GM23248 (cell line): ENCODE measurements at regions not wholly inside any gene's neighbourhood (a gene's known extent, or its start where the extent isn't known, plus 50 kb on each side); places are given as distances from the start of the nearest gene placed in this dataset.

ENCODE experiments used
- EZH2 ChIP-seq: fragments of 200-600 bp; sonication (generic); IDR thresholded peaks from 2 replicates; pipeline ENCODE4 v1.6.1; 2018; ENCODE audit warnings: antibody characterized with exemption, mild to moderate bottlenecking; ENCODE audit not compliant: insufficient read depth, poor library complexity, severe bottlenecking
- EZH2phosphoT487 ChIP-seq: fragments of 200-600 bp; sonication (generic); IDR thresholded peaks from 2 replicates; pipeline ENCODE4 v1.6.1; 2018; ENCODE audit warnings: antibody characterized with exemption, moderate library complexity, mild to moderate bottlenecking, low read depth; ENCODE audit not compliant: insufficient read depth

- TF ChIP-seq EZH2phosphoT487: no peak
- no peak for TF ChIP-seq EZH2
Measured at GRCh38 chr7:12031186-12031585, 179.9 kb upstream of the TMEM106B start.
